H1 (cell line): ENCODE measurements at regions not wholly inside any gene's neighbourhood (a gene's known extent, or its start where the extent isn't known, plus 50 kb on each side); places are given as distances from the start of the nearest gene placed in this dataset.

Experiments used
- CTCF ChIA-PET: fragments of 300-600 bp; sonication (Branson Sonifier 250); formaldehyde crosslinking; loops from one replicate; lab custom pipeline; 2021; ENCODE audit not compliant: partially characterized antibody; lab: Charles Lee
- POLR2A ChIA-PET: fragments of 300-600 bp; sonication (Branson Sonifier 250); formaldehyde crosslinking; loops from one replicate; lab custom pipeline; 2021; ENCODE audit warnings: inconsistent platforms; ENCODE audit not compliant: partially characterized antibody; lab: Charles Lee
- DNase-seq, 2 experiments: peaks; one replicate each; pipeline versions ENCODE4 v3.0.0 to v3.0.0-alpha.2; 2010 to 2022; ENCODE audit warnings: low spot score in 2 of 2, low read depth in 1 of 2, mixed read lengths in 1 of 2
- FAIRE-seq: peaks from 2 replicates; lab custom pipeline; 2011; peaks lifted over from hg19 to GRCh38; lab: Jason Lieb, UNC
- H2AFZ ChIP-seq: 2 replicates; pipeline ENCODE4 v1.8.1; 2012; ENCODE audit warnings: low read length, inconsistent platforms
- H2AK5ac ChIP-seq: 2 replicates; pipeline ENCODE4 v1.6.1; 2013; ENCODE audit warnings: low read depth, low read length
- H2BK120ac ChIP-seq: replicated peaks from 2 replicates; pipeline ENCODE3; 2013; ENCODE audit warnings: low read depth, low read length, inconsistent platforms
- H2BK12ac ChIP-seq: 2 replicates; pipeline ENCODE4 v1.6.1; 2013; ENCODE audit warnings: low read depth, low read length
- H2BK15ac ChIP-seq: 2 replicates; pipeline ENCODE4 v1.6.1; 2013; ENCODE audit warnings: low read length
- H2BK20ac ChIP-seq: 2 replicates; pipeline ENCODE4 v1.6.1; 2013; ENCODE audit warnings: low read length
- H2BK5ac ChIP-seq: 2 replicates; pipeline ENCODE4 v1.6.1; 2013; ENCODE audit warnings: low read depth, low read length
- H3K14ac ChIP-seq: 2 replicates; pipeline ENCODE4 v1.6.1; 2013; ENCODE audit warnings: inconsistent platforms; ENCODE audit not compliant: insufficient read length
- H3K18ac ChIP-seq: 2 replicates; pipeline ENCODE4 v1.6.1; 2013; ENCODE audit warnings: low read length; ENCODE audit errors: extremely low read depth
- H3K23ac ChIP-seq: 2 replicates; pipeline ENCODE4 v1.6.1; 2013; ENCODE audit warnings: inconsistent platforms; ENCODE audit not compliant: insufficient read length
- H3K23me2 ChIP-seq: 2 replicates; pipeline ENCODE4 v1.6.1; 2013; ENCODE audit warnings: low read depth, low read length
- H3K27ac ChIP-seq: 2 replicates; pipeline ENCODE4 v1.6.1; 2011; ENCODE audit warnings: low read depth, low read length, inconsistent platforms
- H3K27me3 ChIP-seq, 4 experiments: replicated peaks in 1 of 4; 1 replicate in 1 of 4; 2 replicates in 3 of 4; pipeline versions ENCODE4 v1.6.1 to v1.8.1; 2011 to 2013; ENCODE audit warnings: low read length in 3 of 4, mild to moderate bottlenecking in 3 of 4, inconsistent platforms in 2 of 4, mixed read lengths in 2 of 4, moderate library complexity in 1 of 4; ENCODE audit not compliant: control insufficient read depth in 3 of 4, insufficient read depth in 3 of 4; ENCODE audit errors: extremely low read depth in 1 of 4
- H3K36me3 ChIP-seq, 4 experiments: 2 replicates each; pipeline versions ENCODE4 v1.6.1 to v1.8.1; 2011 to 2013; ENCODE audit warnings: mild to moderate bottlenecking in 4 of 4, low read length in 3 of 4, moderate library complexity in 2 of 4, control low read depth in 1 of 4, inconsistent platforms in 1 of 4; ENCODE audit not compliant: insufficient read depth in 4 of 4, control insufficient read depth in 2 of 4
- H3K4ac ChIP-seq: replicated peaks from 2 replicates; pipeline ENCODE3; 2013; ENCODE audit warnings: low read length, low read depth, mixed read lengths, inconsistent platforms; ENCODE audit not compliant: insufficient read length
- H3K4me1 ChIP-seq, 4 experiments: replicated peaks in 1 of 4; 1 replicate in 1 of 4; 2 replicates in 3 of 4; pipeline versions ENCODE4 v1.6.1 to v1.8.1; 2011 to 2013; ENCODE audit warnings: low read length in 3 of 4, inconsistent platforms in 2 of 4, mixed read lengths in 1 of 4; ENCODE audit not compliant: insufficient read depth in 4 of 4, control insufficient read depth in 3 of 4
- H3K4me2 ChIP-seq, 2 experiments: 2 replicates each; pipeline versions ENCODE4 v1.6.1 to v1.8.1; 2011 to 2013; ENCODE audit warnings: low read depth in 2 of 2, low read length in 2 of 2, control low read depth in 1 of 2, inconsistent platforms in 1 of 2, mild to moderate bottlenecking in 1 of 2; ENCODE audit not compliant: insufficient read depth in 1 of 2
- H3K4me3 ChIP-seq, 4 experiments: fragments of 200-600, 300-600 bp in 1 of 4; sonication (generic), shearing (Covaris generic), sonication (Bioruptor Twin) in 1 of 4; 2 replicates each; pipeline versions ENCODE4 v1.5.1 to v1.8.1; 2011 to 2016; ENCODE audit warnings: low read length in 4 of 4, low read depth in 3 of 4, control low read depth in 2 of 4, inconsistent platforms in 2 of 4, mild to moderate bottlenecking in 2 of 4, mixed read lengths in 1 of 4, moderate library complexity in 1 of 4; ENCODE audit not compliant: insufficient read depth in 2 of 4; ENCODE audit errors: extremely low read depth in 1 of 4
- H3K56ac ChIP-seq: replicated peaks from 2 replicates; pipeline ENCODE3; 2013; ENCODE audit warnings: low read depth, mild to moderate bottlenecking, mixed read lengths, low read length, inconsistent platforms; ENCODE audit not compliant: insufficient read length
- H3K79me1 ChIP-seq: 2 replicates; pipeline ENCODE4 v1.6.1; 2013; ENCODE audit warnings: low read depth, low read length, control low read depth
- H3K79me2 ChIP-seq, 2 experiments: 2 replicates each; pipeline versions ENCODE4 v1.6.1 to v1.8.1; 2012 to 2013; ENCODE audit warnings: low read length in 2 of 2, mild to moderate bottlenecking in 2 of 2, inconsistent platforms in 1 of 2; ENCODE audit not compliant: insufficient read depth in 2 of 2, control insufficient read depth in 1 of 2
- H3K9ac ChIP-seq, 4 experiments: replicated peaks in 1 of 4; 1 replicate in 1 of 4; 2 replicates in 3 of 4; pipeline versions ENCODE4 v1.6.1 to v1.8.1; 2011 to 2013; ENCODE audit warnings: low read depth in 3 of 4, low read length in 3 of 4, control low read depth in 2 of 4, mild to moderate bottlenecking in 2 of 4, moderate library complexity in 2 of 4, inconsistent platforms in 1 of 4; ENCODE audit errors: extremely low read depth in 1 of 4
- H3K9me3 ChIP-seq, 2 experiments: 2 replicates each; pipeline versions ENCODE4 v1.6.1 to v1.8.1; 2012 to 2013; ENCODE audit warnings: mild to moderate bottlenecking in 2 of 2, moderate library complexity in 2 of 2, control low read depth in 1 of 2, inconsistent platforms in 1 of 2, low read depth in 1 of 2, low read length in 1 of 2, mixed read lengths in 1 of 2; ENCODE audit not compliant: insufficient read depth in 2 of 2
- H4K20me1 ChIP-seq, 2 experiments: replicated peaks in 1 of 2; 2 replicates each; pipeline versions ENCODE3 to v1.8.1; 2011 to 2013; ENCODE audit warnings: inconsistent platforms in 2 of 2, low read length in 2 of 2, mild to moderate bottlenecking in 1 of 2; ENCODE audit not compliant: insufficient read depth in 2 of 2, control insufficient read depth in 1 of 2
- H4K5ac ChIP-seq: 2 replicates; pipeline ENCODE4 v1.6.1; 2013; ENCODE audit warnings: low read length, low read depth, mixed read lengths, inconsistent platforms; ENCODE audit not compliant: insufficient read length
- H4K8ac ChIP-seq: 2 replicates; pipeline ENCODE4 v1.8.0; 2013; ENCODE audit warnings: mild to moderate bottlenecking, moderate library complexity, low read length, inconsistent platforms; ENCODE audit not compliant: insufficient read depth; ENCODE audit errors: extremely low read depth
- H4K91ac ChIP-seq: replicated peaks from 2 replicates; pipeline ENCODE3; 2013; ENCODE audit warnings: low read length, mixed read lengths, inconsistent platforms; ENCODE audit not compliant: insufficient read length
- CBX5 ChIP-seq: fragments of 300-800, 300-1000 bp; sonication (generic); IDR thresholded peaks from 2 replicates; pipeline ENCODE4 v1.7.1; 2016; ENCODE audit warnings: antibody characterized with exemption, low read length, low read depth
- CBX8 ChIP-seq: fragments of 300-800, 300-1000 bp; sonication (generic); IDR thresholded peaks from 2 replicates; pipeline ENCODE4 v1.7.1; 2016; ENCODE audit warnings: low read depth, low read length, borderline replicate concordance
- CEBPB ChIP-seq: IDR thresholded peaks from 2 replicates; pipeline ENCODE4 v1.6.1; 2012; ENCODE audit warnings: low read depth, low read length
- CHD1 ChIP-seq: IDR thresholded peaks from 2 replicates; pipeline ENCODE4 v1.6.1; 2012; ENCODE audit warnings: low read depth, low read length, improper control_type of control experiment
- CHD2 ChIP-seq: IDR thresholded peaks from 2 replicates; pipeline ENCODE4 v1.6.1; 2012; ENCODE audit warnings: low read length, improper control_type of control experiment
- CTCF ChIP-seq, 3 experiments: IDR thresholded peaks; 1 replicate in 2 of 3; 2 replicates in 1 of 3; pipeline versions ENCODE4 v1.5.1 to v1.6.1; 2011; ENCODE audit warnings: low read length in 3 of 3, mild to moderate bottlenecking in 3 of 3, inconsistent platforms in 2 of 3, low read depth in 1 of 3, moderate library complexity in 1 of 3; ENCODE audit not compliant: insufficient read depth in 1 of 3; ENCODE audit errors: control extremely low read depth in 1 of 3
- GTF2F1 ChIP-seq: IDR thresholded peaks from 2 replicates; pipeline ENCODE4 v1.6.1; 2012; ENCODE audit warnings: low read depth, low read length, improper control_type of control experiment, borderline replicate concordance
- HDAC6 ChIP-seq: IDR thresholded peaks from one replicate; pipeline ENCODE4 v1.7.1; 2012; ENCODE audit warnings: low read depth, mild to moderate bottlenecking, inconsistent platforms, low read length, moderate library complexity
- POLR2AphosphoS5 ChIP-seq: IDR thresholded peaks from 2 replicates; pipeline ENCODE4 v1.6.1; 2011; ENCODE audit warnings: low read depth, low read length
- RBBP5 ChIP-seq: IDR thresholded peaks from 2 replicates; pipeline ENCODE4 v1.7.1; 2012; ENCODE audit warnings: low read depth, mild to moderate bottlenecking, inconsistent platforms, low read length, moderate library complexity, borderline replicate concordance
- SP2 ChIP-seq: IDR thresholded peaks from 2 replicates; pipeline ENCODE4 v1.6.1; 2012; ENCODE audit warnings: mild to moderate bottlenecking, low read length, inconsistent platforms
- SP4 ChIP-seq: IDR thresholded peaks from 2 replicates; pipeline ENCODE4 v1.6.1; 2012; ENCODE audit warnings: low read length, inconsistent platforms
- TAF1 ChIP-seq: IDR thresholded peaks from 2 replicates; pipeline ENCODE4 v1.6.1; 2011; ENCODE audit warnings: mild to moderate bottlenecking, low read depth, low read length
- YY1 ChIP-seq: IDR thresholded peaks from 2 replicates; pipeline ENCODE4 v1.6.1; 2011; ENCODE audit warnings: low read depth, mild to moderate bottlenecking, low read length
- ZNF274 ChIP-seq: IDR thresholded peaks from 2 replicates; pipeline ENCODE4 v1.7.0; 2012; ENCODE audit warnings: low read length, borderline replicate concordance; ENCODE audit errors: extremely low read depth
- WGBS, 2 experiments: shearing (Covaris generic) in 1 of 2; methylation state at CpG; one replicate each; pipeline versions ENCODE4 v1.1.6 to v1.1.7; 2013 to 2015; ENCODE audit warnings: low lambda C conversion rate in 2 of 2, mixed read lengths in 2 of 2, inconsistent platforms in 1 of 2, low coverage in 1 of 2, missing lambda C conversion rate in 1 of 2; ENCODE audit not compliant: insufficient replicate concordance in 2 of 2, insufficient coverage in 1 of 2, insufficient read length in 1 of 2; ENCODE audit errors: extremely low coverage in 1 of 2, missing lambda C conversion rate in 1 of 2; 5-methylcytosine and 5-hydroxymethylcytosine counted together

- Histone ChIP-seq H3K23me2 (no peaks in the 10 kb centered on the region), H3K79me2 (no peaks in the 10 kb centered on the region), H3K14ac (no peak overlapping the region), H3K36me3 (no peaks in the 10 kb centered on the region), H4K20me1 (no peaks in the 10 kb centered on the region), H2BK5ac (no peak overlapping the region), H3K79me1 (no peaks in the 10 kb centered on the region), H3K9me3 (no peaks in the 10 kb centered on the region), H3K9ac (no peak overlapping the region), H3K56ac (no peak overlapping the region), H3K27ac (no peak overlapping the region), H4K91ac (no peak overlapping the region), H2AK5ac (no peak overlapping the region), H3K18ac (no peak overlapping the region), H3K4me1 (no peaks in the 10 kb centered on the region), H2BK120ac (no peak overlapping the region), H3K4me3 (no peak overlapping the region), H2BK20ac (no peak overlapping the region), H4K5ac (no peak overlapping the region), H2BK12ac (no peak overlapping the region), H3K4ac (no peak overlapping the region), H3K23ac (no peak overlapping the region), H3K4me2 (no peak overlapping the region), H4K8ac (no peak overlapping the region), H2AFZ (no peak overlapping the region), H3K27me3 (no peaks in the 10 kb centered on the region), H2BK15ac (no peak overlapping the region)
- POLR2A ChIA-PET = no interaction called here
- DNase-seq (no peak), FAIRE-seq (no peak)
- CTCF ChIA-PET = no interaction called here
- 40% methylated on average over 2 of the region's 2 CpGs; no CpG with 5 or more reads in 1 of the 2 experiments for WGBS, 2 experiments
- TF ChIP-seq CEBPB = no peak
- no peak for TF ChIP-seq YY1
- no peak for TF ChIP-seq SP4
- TF ChIP-seq TAF1 = no peak
- TF ChIP-seq POLR2AphosphoS5 = no peak
- no peak for TF ChIP-seq CHD2
- no peak for TF ChIP-seq GTF2F1
- no peak for TF ChIP-seq SP2
- TF ChIP-seq RBBP5 = no peak
- TF ChIP-seq CBX5 = no peak
- no peak for TF ChIP-seq HDAC6
- TF ChIP-seq ZNF274 = no peak
- no peak for TF ChIP-seq CTCF (IDR thresholded peaks at IDR 0.05; ENCODE audit: control extremely low read depth in 1 of 3, insufficient read depth in 1 of 3, low read depth in 1 of 3, low read length in 3 of 3)
- no peak for TF ChIP-seq CBX8
- TF ChIP-seq CHD1 = no peak
Measured at GRCh38 chr4:180682776-180683175, 1560.4 kb upstream of the TENM3 start.
